Neural cell (in vitro differentiated cells): ENCODE measurements at regions not wholly inside any gene's neighbourhood (a gene's known extent, or its start where the extent isn't known, plus 50 kb on each side); places are given as distances from the start of the nearest gene placed in this dataset.

ENCODE experiments used
- EP300 ChIP-seq: fragments of 450-650 bp; conservative IDR thresholded peaks from 2 replicates; pipeline ENCODE4 v1.6.1; 2014; ENCODE audit warnings: antibody characterized with exemption, mild to moderate bottlenecking, moderate library complexity; ENCODE audit not compliant: poor library complexity, severe bottlenecking
- EZH2 ChIP-seq: fragments of 200-600, 300-800 bp; shearing (Covaris generic), sonication (generic); IDR thresholded peaks from 2 replicates; pipeline ENCODE4 v1.6.1; 2014; ENCODE audit warnings: antibody characterized with exemption, low read length, borderline replicate concordance, mild to moderate bottlenecking; ENCODE audit not compliant: insufficient read depth, poor library complexity, severe bottlenecking
- MXI1 ChIP-seq: fragments of 450-650 bp; conservative IDR thresholded peaks from 2 replicates; pipeline ENCODE4 v1.6.1; 2014; ENCODE audit warnings: antibody characterized with exemption, mild to moderate bottlenecking; ENCODE audit not compliant: poor library complexity, severe bottlenecking
- POLR2AphosphoS5 ChIP-seq: IDR thresholded peaks from 2 replicates; pipeline ENCODE4 v1.6.1; 2012
- RAD21 ChIP-seq: fragments of 450-650 bp; conservative IDR thresholded peaks from 2 replicates; pipeline ENCODE4 v1.6.1; 2014; ENCODE audit warnings: antibody characterized with exemption, mild to moderate bottlenecking, moderate library complexity
- SMC3 ChIP-seq: fragments of 450-650 bp; conservative IDR thresholded peaks from 2 replicates; pipeline ENCODE4 v1.6.1; 2014; ENCODE audit warnings: antibody characterized with exemption, mild to moderate bottlenecking, moderate library complexity; ENCODE audit not compliant: poor library complexity
- TAF1 ChIP-seq: IDR thresholded peaks from 2 replicates; pipeline ENCODE4 v1.6.1; 2012; ENCODE audit warnings: low read depth
- TF ChIP-seq, protein P1 (sequence below): fragments of 450-650 bp; IDR thresholded peaks from 2 replicates; pipeline ENCODE4 v1.5.1; 2014; ENCODE audit warnings: antibody characterized with exemption, mild to moderate bottlenecking, moderate library complexity; ENCODE audit not compliant: poor library complexity, severe bottlenecking
- TF ChIP-seq, protein P2 (sequence below): IDR thresholded peaks from 2 replicates; pipeline ENCODE4 v1.6.1; 2012; ENCODE audit warnings: borderline replicate concordance

DNA sequence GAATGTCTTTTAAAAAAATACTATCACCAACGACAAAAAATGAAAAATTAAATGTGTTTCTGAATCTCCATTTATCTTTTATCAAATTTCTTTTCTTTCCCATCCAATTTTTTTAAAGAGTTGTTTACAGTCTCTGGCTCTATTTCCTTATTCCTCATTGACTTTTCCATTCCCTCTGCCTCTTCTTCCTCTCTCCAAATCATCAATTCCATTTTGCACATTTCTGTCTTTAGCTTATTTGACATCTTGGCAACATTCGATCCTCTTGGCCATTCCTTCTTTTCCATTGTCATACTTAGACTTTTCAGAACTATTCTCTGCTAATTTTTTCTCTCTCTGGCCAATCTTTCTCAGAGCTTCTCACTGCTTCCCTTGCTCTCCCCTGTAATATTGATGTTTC, 497.6 kb downstream of the PLPP3 start:
- TF ChIP-seq, protein P1, sequence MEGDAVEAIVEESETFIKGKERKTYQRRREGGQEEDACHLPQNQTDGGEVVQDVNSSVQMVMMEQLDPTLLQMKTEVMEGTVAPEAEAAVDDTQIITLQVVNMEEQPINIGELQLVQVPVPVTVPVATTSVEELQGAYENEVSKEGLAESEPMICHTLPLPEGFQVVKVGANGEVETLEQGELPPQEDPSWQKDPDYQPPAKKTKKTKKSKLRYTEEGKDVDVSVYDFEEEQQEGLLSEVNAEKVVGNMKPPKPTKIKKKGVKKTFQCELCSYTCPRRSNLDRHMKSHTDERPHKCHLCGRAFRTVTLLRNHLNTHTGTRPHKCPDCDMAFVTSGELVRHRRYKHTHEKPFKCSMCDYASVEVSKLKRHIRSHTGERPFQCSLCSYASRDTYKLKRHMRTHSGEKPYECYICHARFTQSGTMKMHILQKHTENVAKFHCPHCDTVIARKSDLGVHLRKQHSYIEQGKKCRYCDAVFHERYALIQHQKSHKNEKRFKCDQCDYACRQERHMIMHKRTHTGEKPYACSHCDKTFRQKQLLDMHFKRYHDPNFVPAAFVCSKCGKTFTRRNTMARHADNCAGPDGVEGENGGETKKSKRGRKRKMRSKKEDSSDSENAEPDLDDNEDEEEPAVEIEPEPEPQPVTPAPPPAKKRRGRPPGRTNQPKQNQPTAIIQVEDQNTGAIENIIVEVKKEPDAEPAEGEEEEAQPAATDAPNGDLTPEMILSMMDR: no peak
- TF ChIP-seq EZH2 (no peak), POLR2AphosphoS5 (no peak), TAF1 (no peak), MXI1 (no peak), EP300 (no peak), RAD21 (no peak), SMC3 (no peak)
- TF ChIP-seq, protein P2, sequence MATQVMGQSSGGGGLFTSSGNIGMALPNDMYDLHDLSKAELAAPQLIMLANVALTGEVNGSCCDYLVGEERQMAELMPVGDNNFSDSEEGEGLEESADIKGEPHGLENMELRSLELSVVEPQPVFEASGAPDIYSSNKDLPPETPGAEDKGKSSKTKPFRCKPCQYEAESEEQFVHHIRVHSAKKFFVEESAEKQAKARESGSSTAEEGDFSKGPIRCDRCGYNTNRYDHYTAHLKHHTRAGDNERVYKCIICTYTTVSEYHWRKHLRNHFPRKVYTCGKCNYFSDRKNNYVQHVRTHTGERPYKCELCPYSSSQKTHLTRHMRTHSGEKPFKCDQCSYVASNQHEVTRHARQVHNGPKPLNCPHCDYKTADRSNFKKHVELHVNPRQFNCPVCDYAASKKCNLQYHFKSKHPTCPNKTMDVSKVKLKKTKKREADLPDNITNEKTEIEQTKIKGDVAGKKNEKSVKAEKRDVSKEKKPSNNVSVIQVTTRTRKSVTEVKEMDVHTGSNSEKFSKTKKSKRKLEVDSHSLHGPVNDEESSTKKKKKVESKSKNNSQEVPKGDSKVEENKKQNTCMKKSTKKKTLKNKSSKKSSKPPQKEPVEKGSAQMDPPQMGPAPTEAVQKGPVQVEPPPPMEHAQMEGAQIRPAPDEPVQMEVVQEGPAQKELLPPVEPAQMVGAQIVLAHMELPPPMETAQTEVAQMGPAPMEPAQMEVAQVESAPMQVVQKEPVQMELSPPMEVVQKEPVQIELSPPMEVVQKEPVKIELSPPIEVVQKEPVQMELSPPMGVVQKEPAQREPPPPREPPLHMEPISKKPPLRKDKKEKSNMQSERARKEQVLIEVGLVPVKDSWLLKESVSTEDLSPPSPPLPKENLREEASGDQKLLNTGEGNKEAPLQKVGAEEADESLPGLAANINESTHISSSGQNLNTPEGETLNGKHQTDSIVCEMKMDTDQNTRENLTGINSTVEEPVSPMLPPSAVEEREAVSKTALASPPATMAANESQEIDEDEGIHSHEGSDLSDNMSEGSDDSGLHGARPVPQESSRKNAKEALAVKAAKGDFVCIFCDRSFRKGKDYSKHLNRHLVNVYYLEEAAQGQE: no peak
